ENCODE measurements at regions not wholly inside any gene's neighbourhood (a gene's known extent, or its start where the extent isn't known, plus 50 kb on each side); places are given as distances from the start of the nearest gene placed in this dataset.

GRCh38 chr4:162364651-162365050 lies 200.9 kb upstream of the FSTL5 start:
- DNase-seq (ENCODE audit: low read depth): no peak
- no peak for TF ChIP-seq CTCF (IDR thresholded peaks at IDR 0.05; ENCODE audit: control insufficient read depth, insufficient read depth, low read depth, low read length, missing control alignments)
- H3K4me3 ChIP-seq (ENCODE audit: control insufficient read depth, low read depth, low read length): no peak overlapping the region

- no peak for DNase-seq (ENCODE audit: low read depth)
- no peak overlapping the region for H3K4me3 ChIP-seq (ENCODE audit: control insufficient read depth, low read depth, low read length)
- TF ChIP-seq CTCF (IDR thresholded peaks at IDR 0.05; ENCODE audit: control insufficient read depth, insufficient read depth, low read depth, low read length, missing control alignments): no peak
Observed at GRCh38 chr4:162360369-162361149, 196.8 kb upstream of the FSTL5 start.

- no peak for TF ChIP-seq CTCF (IDR thresholded peaks at IDR 0.05; ENCODE audit: control insufficient read depth, insufficient read depth, low read depth, low read length, missing control alignments)
- DNase-seq (ENCODE audit: low read depth): no peak
- no peak overlapping the region for H3K4me3 ChIP-seq (ENCODE audit: control insufficient read depth, low read depth, low read length)
Observed at GRCh38 chr4:162356181-162356580, 192.4 kb upstream of the FSTL5 start.

- DNase-seq (ENCODE audit: low read depth): no peak
- no peak for TF ChIP-seq CTCF (IDR thresholded peaks at IDR 0.05; ENCODE audit: control insufficient read depth, insufficient read depth, low read depth, low read length, missing control alignments)
- H3K4me3 ChIP-seq (ENCODE audit: control insufficient read depth, low read depth, low read length): no peak overlapping the region
Observed at GRCh38 chr4:162352580-162353107, 188.8 kb upstream of the FSTL5 start.

- TF ChIP-seq CTCF (IDR thresholded peaks at IDR 0.05; ENCODE audit: control insufficient read depth, insufficient read depth, low read depth, low read length, missing control alignments): no peak
- no peak for DNase-seq (ENCODE audit: low read depth)
- H3K4me3 ChIP-seq (ENCODE audit: control insufficient read depth, low read depth, low read length): no peak overlapping the region
Observed at GRCh38 chr4:162350331-162350730, 186.5 kb upstream of the FSTL5 start.

GRCh38 chr4:162349395-162349794 lies 185.6 kb upstream of the FSTL5 start:
- DNase-seq (ENCODE audit: low read depth): no peak
- TF ChIP-seq CTCF (IDR thresholded peaks at IDR 0.05; ENCODE audit: control insufficient read depth, insufficient read depth, low read depth, low read length, missing control alignments): no peak
- no peak overlapping the region for H3K4me3 ChIP-seq (ENCODE audit: control insufficient read depth, low read depth, low read length)
